IMR-90 (cell line): ENCODE measurements at regions not wholly inside any gene's neighbourhood (a gene's known extent, or its start where the extent isn't known, plus 50 kb on each side); places are given as distances from the start of the nearest gene placed in this dataset.

Experiments used
- ATAC-seq: fragments of 200-7000 bp; cut with Tn5 transposase; 2 replicates; pipeline ENCODE4 v1.9.1; 2020; ENCODE audit warnings: low read depth, mild to moderate bottlenecking, moderate library complexity
- BruUV-seq: library from RNA; stranded (reverse); fragments of 400-500 nt; replicated peaks from 2 replicates; lab custom pipeline; 2021; lab: Mats Ljungman, UMichigan
- CTCF ChIA-PET: fragments of 300-600 bp; formaldehyde crosslinking; extraction: SDS; loops from one replicate; lab custom pipeline; 2021; ENCODE audit warnings: antibody characterized with exemption; lab: Yijun Ruan, JAX
- POLR2A ChIA-PET: fragments of 300-600 bp; sonication (Branson Sonifier 250); formaldehyde crosslinking; loops from one replicate; lab custom pipeline; 2022; ENCODE audit warnings: antibody characterized with exemption; ENCODE audit not compliant: unreplicated experiment; lab: Charles Lee
- DNase-seq: peaks from one replicate; pipeline ENCODE4 v3.0.0; 2013
- H2AFZ ChIP-seq: replicated peaks from 2 replicates; pipeline ENCODE3; 2013; ENCODE audit warnings: low read length, mild to moderate bottlenecking; ENCODE audit not compliant: poor library complexity
- H2AK5ac ChIP-seq: 2 replicates; pipeline ENCODE4 v1.6.1; 2013; ENCODE audit warnings: low read depth, low read length, inconsistent platforms
- H2AK9ac ChIP-seq: replicated peaks from 2 replicates; pipeline ENCODE3; 2013; ENCODE audit warnings: mild to moderate bottlenecking, low read depth, low read length, moderate library complexity; ENCODE audit not compliant: poor library complexity
- H2BK120ac ChIP-seq: 2 replicates; pipeline ENCODE4 v1.6.1; 2013; ENCODE audit warnings: low read depth, low read length, inconsistent platforms
- H2BK15ac ChIP-seq: 3 replicates; pipeline ENCODE4 v1.6.1; 2013; ENCODE audit warnings: low read depth, low read length, inconsistent platforms
- H2BK20ac ChIP-seq: 2 replicates; pipeline ENCODE4 v1.6.1; 2013; ENCODE audit warnings: low read depth, mild to moderate bottlenecking, inconsistent platforms, low read length, moderate library complexity
- H2BK5ac ChIP-seq: 2 replicates; pipeline ENCODE4 v1.6.1; 2013; ENCODE audit warnings: mild to moderate bottlenecking, low read depth, low read length, inconsistent platforms; ENCODE audit not compliant: poor library complexity, severe bottlenecking
- H3K14ac ChIP-seq: replicated peaks from 2 replicates; pipeline ENCODE4 v1.6.1; 2013; ENCODE audit warnings: low read depth, low read length, inconsistent platforms
- H3K18ac ChIP-seq: 2 replicates; pipeline ENCODE4 v1.6.1; 2013; ENCODE audit warnings: low read depth, low read length, control low read depth
- H3K23ac ChIP-seq: 2 replicates; pipeline ENCODE4 v1.6.1; 2013; ENCODE audit warnings: low read depth, low read length, inconsistent platforms
- H3K27ac ChIP-seq: 2 replicates; pipeline ENCODE4 v1.5.1; 2013; ENCODE audit warnings: mild to moderate bottlenecking, control low read depth, low read length; ENCODE audit not compliant: insufficient read depth
- H3K27me3 ChIP-seq: 2 replicates; pipeline ENCODE4 v1.6.1; 2013; ENCODE audit warnings: low read length; ENCODE audit not compliant: control insufficient read depth, insufficient read depth
- H3K36me3 ChIP-seq: 2 replicates; pipeline ENCODE4 v1.6.1; 2013; ENCODE audit warnings: low read length, mixed read lengths; ENCODE audit not compliant: control insufficient read depth, insufficient read depth
- H3K4ac ChIP-seq: 2 replicates; pipeline ENCODE4 v1.6.1; 2013; ENCODE audit warnings: low read depth, low read length, inconsistent platforms
- H3K4me1 ChIP-seq: 2 replicates; pipeline ENCODE4 v1.6.1; 2013; ENCODE audit warnings: low read length, mixed read lengths; ENCODE audit not compliant: control insufficient read depth, insufficient read depth
- H3K4me2 ChIP-seq: 2 replicates; pipeline ENCODE4 v1.6.1; 2013; ENCODE audit warnings: low read depth, mild to moderate bottlenecking, control low read depth, low read length, moderate library complexity
- H3K4me3 ChIP-seq: 2 replicates; pipeline ENCODE4 v1.5.1; 2013; ENCODE audit warnings: low read depth, mild to moderate bottlenecking, control low read depth, low read length, moderate library complexity; ENCODE audit not compliant: insufficient read depth
- H3K56ac ChIP-seq: 2 replicates; pipeline ENCODE4 v1.6.1; 2013; ENCODE audit warnings: low read length, inconsistent platforms; ENCODE audit not compliant: insufficient read depth; ENCODE audit errors: extremely low read depth
- H3K79me1 ChIP-seq, 2 experiments: 2 replicates each; pipeline ENCODE4 v1.6.1; 2013; ENCODE audit warnings: low read length in 2 of 2, inconsistent platforms in 1 of 2, low read depth in 1 of 2
- H3K9ac ChIP-seq: 2 replicates; pipeline ENCODE4 v1.6.1; 2013; ENCODE audit warnings: low read depth, low read length, control low read depth
- H3K9me1 ChIP-seq: 2 replicates; pipeline ENCODE4 v1.6.1; 2013; ENCODE audit warnings: low read length, inconsistent platforms; ENCODE audit not compliant: insufficient read depth
- H3K9me3 ChIP-seq: 2 replicates; pipeline ENCODE4 v1.6.1; 2013; ENCODE audit warnings: low read length; ENCODE audit not compliant: control insufficient read depth, insufficient read depth
- H4K20me1 ChIP-seq: 2 replicates; pipeline ENCODE4 v1.6.1; 2013; ENCODE audit warnings: low read length, inconsistent platforms; ENCODE audit not compliant: insufficient read depth
- H4K5ac ChIP-seq: 2 replicates; pipeline ENCODE4 v1.6.1; 2013; ENCODE audit warnings: mild to moderate bottlenecking, low read depth, low read length, control low read depth
- H4K8ac ChIP-seq, 2 experiments: 2 replicates each; pipeline ENCODE4 v1.6.1; 2013; ENCODE audit warnings: low read depth in 2 of 2, low read length in 2 of 2, control low read depth in 1 of 2, inconsistent platforms in 1 of 2
- H4K91ac ChIP-seq: 2 replicates; pipeline ENCODE4 v1.6.1; 2013; ENCODE audit warnings: low read depth, low read length, inconsistent platforms; ENCODE audit not compliant: insufficient read depth
- BHLHE40 ChIP-seq: fragments of 150-350 bp; IDR thresholded peaks from 2 replicates; pipeline ENCODE4 v1.6.1; 2016; ENCODE audit warnings: mild to moderate bottlenecking, low read depth, low read length
- CEBPB ChIP-seq: IDR thresholded peaks from 2 replicates; pipeline ENCODE4 v1.6.1; 2012; ENCODE audit warnings: low read depth, low read length, improper control_type of control experiment
- CHD1 ChIP-seq: IDR thresholded peaks from 2 replicates; pipeline ENCODE4 v1.6.1; 2012; ENCODE audit warnings: low read depth, low read length, improper control_type of control experiment
- CTCF ChIP-seq: conservative IDR thresholded peaks from 2 replicates; pipeline ENCODE4 v1.5.1; 2012; ENCODE audit warnings: mild to moderate bottlenecking, low read depth, low read length, improper control_type of control experiment
- FOS ChIP-seq: fragments of 150-350 bp; IDR thresholded peaks from 2 replicates; pipeline ENCODE4 v1.6.1; 2016; ENCODE audit warnings: low read depth, low read length
- MAFK ChIP-seq: IDR thresholded peaks from 2 replicates; pipeline ENCODE4 v1.6.1; 2012; ENCODE audit warnings: low read depth, low read length, improper control_type of control experiment
- MAZ ChIP-seq: IDR thresholded peaks from 2 replicates; pipeline ENCODE4 v1.6.1; 2012; ENCODE audit warnings: low read depth, mild to moderate bottlenecking, low read length, improper control_type of control experiment, moderate library complexity, borderline replicate concordance
- MXI1 ChIP-seq: IDR thresholded peaks from 2 replicates; pipeline ENCODE4 v1.6.1; 2012; ENCODE audit warnings: low read depth, mild to moderate bottlenecking, low read length, moderate library complexity, borderline replicate concordance
- NFE2L2 ChIP-seq: fragments of 150-350 bp; IDR thresholded peaks from 2 replicates; pipeline ENCODE4 v1.6.1; 2016; ENCODE audit warnings: low read depth, mild to moderate bottlenecking, low read length
- POLR2A ChIP-seq: IDR thresholded peaks from 2 replicates; pipeline ENCODE4 v1.6.1; 2012; ENCODE audit warnings: mild to moderate bottlenecking, low read depth, low read length
- RAD21 ChIP-seq: IDR thresholded peaks from 2 replicates; pipeline ENCODE4 v1.6.1; 2012; ENCODE audit warnings: low read length, improper control_type of control experiment
- RCOR1 ChIP-seq: IDR thresholded peaks from 2 replicates; pipeline ENCODE4 v1.6.1; 2012; ENCODE audit warnings: mild to moderate bottlenecking, low read length, improper control_type of control experiment; ENCODE audit not compliant: insufficient replicate concordance
- RFX5 ChIP-seq: IDR thresholded peaks from 2 replicates; pipeline ENCODE4 v1.8.0; 2012; ENCODE audit warnings: low read depth, mild to moderate bottlenecking, low read length, moderate library complexity
- SMC3 ChIP-seq: fragments of 150-350 bp; IDR thresholded peaks from 2 replicates; pipeline ENCODE4 v1.6.1; 2016; ENCODE audit warnings: low read depth, mild to moderate bottlenecking, antibody characterized with exemption, low read length, moderate library complexity
- WGBS, 2 experiments: methylation state at CpG; one replicate each; pipeline versions ENCODE4 v1.1.5 to v1.1.7; 2013; ENCODE audit warnings: missing lambda C conversion rate in 2 of 2; ENCODE audit not compliant: insufficient read length in 1 of 2; ENCODE audit errors: extremely low coverage in 2 of 2; 5-methylcytosine and 5-hydroxymethylcytosine counted together
- dilution Hi-C: fragments of 300-500 bp; cut with HindIII; formaldehyde crosslinking; loops from one replicate; pipeline ENCODE4 v1.14.3; 2018; ENCODE audit warnings: low sequenced_read_pairs; ENCODE audit not compliant: unreplicated experiment
- in situ Hi-C: fragments of 300-500 bp; cut with MboI; formaldehyde crosslinking; loops from 3 replicates; pipeline ENCODE4 v1.14.3; 2019; ENCODE audit warnings: low sequenced_read_pairs, inconsistent platforms, mixed read lengths
- intact Hi-C: fragments of 100-400 bp; cut with micrococcal nuclease; formaldehyde crosslinking; loops from 2 replicates; pipeline ENCODE4 v1.10.0; 2022
- TF ChIP-seq, protein P1 (sequence below): fragments of 150-350 bp; IDR thresholded peaks from 2 replicates; pipeline ENCODE4 v1.6.1; 2017; ENCODE audit warnings: mild to moderate bottlenecking, antibody characterized with exemption, low read length, low read depth

DNA sequence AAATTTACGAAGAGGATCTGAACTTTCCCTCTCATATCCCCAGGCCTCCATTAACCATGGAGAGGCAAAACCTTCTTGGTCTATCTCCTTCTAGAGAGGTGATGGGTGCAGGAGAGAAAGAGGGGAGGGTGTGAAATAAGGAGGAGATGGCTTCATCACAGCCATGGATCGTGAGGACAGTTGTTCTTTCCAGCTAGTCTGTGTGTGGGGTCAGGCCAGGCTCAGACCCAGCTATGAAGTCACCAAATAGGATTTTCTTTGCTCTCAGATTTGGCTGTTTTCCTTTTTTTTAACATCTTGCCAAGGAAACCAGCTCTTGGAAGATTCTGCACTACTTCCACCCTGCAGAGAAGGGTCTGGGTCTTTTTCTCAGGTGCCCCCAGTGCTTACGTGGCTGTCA is 64.9 kb upstream of the FAM181A start:
- intact Hi-C loops = no loop called here

More for the DNA sequence above, 64.9 kb upstream of the FAM181A start:
- Histone ChIP-seq H3K56ac (no peak overlapping the region), H3K36me3 (no peaks in the 10 kb centered on the region), H3K4me3 (no peak overlapping the region), H3K14ac (no peak overlapping the region), H2AK5ac (no peak overlapping the region), H3K9me1 (no peaks in the 10 kb centered on the region), H3K27ac (no peak overlapping the region), H3K79me1 (no peaks in the 10 kb centered on the region), H2BK20ac (no peak overlapping the region), H2AK9ac (no peak overlapping the region), H4K20me1 (no peaks in the 10 kb centered on the region), H3K23ac (no peak overlapping the region), H2BK5ac (no peak overlapping the region), H2BK15ac (no peak overlapping the region), H3K18ac (no peak overlapping the region), H3K27me3 (no peaks in the 10 kb centered on the region; the same call in 1 of the 2 replicates), H3K9me3 (no peaks in the 10 kb centered on the region), H3K9ac (no peak overlapping the region), H3K4me1 (no peaks in the 10 kb centered on the region), H4K91ac (no peak overlapping the region), H3K4me2 (no peak overlapping the region), H2BK120ac (no peak overlapping the region), H4K5ac (no peak overlapping the region), H4K8ac (no peak overlapping the region), H2AFZ (no peak overlapping the region), H3K4ac (no peak overlapping the region)
- WGBS, 2 experiments = no CpG with 5 or more reads among the region's 3 CpGs
- no peak for ATAC-seq
- POLR2A ChIA-PET = no interaction called here
- TF ChIP-seq FOS (no peak), RFX5 (no peak), BHLHE40 (no peak), CTCF (no peak), RAD21 (no peak), RCOR1 (no peak), CHD1 (no peak), MAZ (no peak), MAFK (no peak), MXI1 (no peak), NFE2L2 (no peak), SMC3 (no peak), CEBPB (no peak), POLR2A (no peak)
- TF ChIP-seq, protein P1, sequence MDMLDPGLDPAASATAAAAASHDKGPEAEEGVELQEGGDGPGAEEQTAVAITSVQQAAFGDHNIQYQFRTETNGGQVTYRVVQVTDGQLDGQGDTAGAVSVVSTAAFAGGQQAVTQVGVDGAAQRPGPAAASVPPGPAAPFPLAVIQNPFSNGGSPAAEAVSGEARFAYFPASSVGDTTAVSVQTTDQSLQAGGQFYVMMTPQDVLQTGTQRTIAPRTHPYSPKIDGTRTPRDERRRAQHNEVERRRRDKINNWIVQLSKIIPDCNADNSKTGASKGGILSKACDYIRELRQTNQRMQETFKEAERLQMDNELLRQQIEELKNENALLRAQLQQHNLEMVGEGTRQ = no peak
- in situ Hi-C loops = no loop called here
- CTCF ChIA-PET = no interaction called here
- dilution Hi-C loops = no loop called here
- no TSS peak for BruUV-seq
- no peak for DNase-seq
